DMS53 treated with DMSO at 0.1 percent for 48 hours (cell line): ENCODE measurements at regions not wholly inside any gene's neighbourhood (a gene's known extent, or its start where the extent isn't known, plus 50 kb on each side); places are given as distances from the start of the nearest gene placed in this dataset.
"Not testable (repeated sequence)": the region's sequence is repeated elsewhere in the genome, so short reads cannot be mapped to it uniquely, and the experiment has no call there.

Experiments used
- DNase-seq: peaks from one replicate; lab custom pipeline; 2025; ENCODE audit not compliant: unreplicated experiment; lab: John Stamatoyannopoulos, UW

- not testable (repeated sequence) for DNase-seq
These were observed 134.3 kb upstream of the OR4C13 start for GRCh38 chr11:49817705-49818430.

GRCh38 chr11:49823188-49823587 is 129.0 kb upstream of the OR4C13 start:
- not testable (repeated sequence) for DNase-seq

GRCh38 chr11:49850541-49850940 is 101.7 kb upstream of the OR4C13 start:
- not testable (repeated sequence) for DNase-seq

- peak; percentile 31 for DNase-seq
These were observed 100.7 kb upstream of the OR4C13 start for GRCh38 chr11:49851511-49851910.

GRCh38 chr11:49851971-49852389 is 100.2 kb upstream of the OR4C13 start:
- peak; percentile 31 for DNase-seq

- DNase-seq: not testable (repeated sequence)
These were observed 63.3 kb upstream of the OR4C13 start for GRCh38 chr11:49888875-49889274.

GRCh38 chr11:49891910-49892671 is 60.1 kb upstream of the OR4C13 start:
- DNase-seq: peak; percentile 11

- DNase-seq: not testable (repeated sequence)
These were observed 58.7 kb upstream of the OR4C13 start for GRCh38 chr11:49893442-49893841.
